CD14-positive monocyte (primary cell): ENCODE measurements at regions not wholly inside any gene's neighbourhood (a gene's known extent, or its start where the extent isn't known, plus 50 kb on each side); places are given as distances from the start of the nearest gene placed in this dataset.

Experiments
- DNase-seq, 3 donors: peaks; one replicate each; pipeline ENCODE4 v3.0.0-alpha.2; 2011 to 2022
- H2AFZ ChIP-seq: 2 replicates; pipeline ENCODE4 v1.6.0; 2012; ENCODE audit warnings: mild to moderate bottlenecking, low read depth, low read length, inconsistent platforms; ENCODE audit not compliant: insufficient read depth, poor library complexity, severe bottlenecking
- H3K27ac ChIP-seq, 2 donors: 1 replicate in 1 of 2; 2 replicates in 1 of 2; pipeline ENCODE4 v1.5.1; 2012 to 2013; ENCODE audit warnings: low read length in 2 of 2, control low read depth in 1 of 2, inconsistent platforms in 1 of 2, low read depth in 1 of 2, mild to moderate bottlenecking in 1 of 2
- H3K27me3 ChIP-seq, 2 donors: one replicate each; pipeline versions ENCODE4 v1.6.0 to v1.6.1; 2011 to 2013; ENCODE audit warnings: low read length in 2 of 2; ENCODE audit not compliant: control insufficient read depth in 2 of 2, insufficient read depth in 2 of 2
- H3K36me3 ChIP-seq, 2 donors: replicated peaks in 1 of 2; 1 replicate in 1 of 2; 2 replicates in 1 of 2; pipeline versions ENCODE4 v1.5.1 to v1.6.1; 2012 to 2013; ENCODE audit warnings: low read length in 2 of 2, control low read depth in 1 of 2, inconsistent platforms in 1 of 2, mild to moderate bottlenecking in 1 of 2; ENCODE audit not compliant: insufficient read depth in 2 of 2, control insufficient read depth in 1 of 2
- H3K4me1 ChIP-seq, 2 donors: 1 replicate in 1 of 2; 2 replicates in 1 of 2; pipeline versions ENCODE4 v1.5.1 to v1.6.1; 2012 to 2013; ENCODE audit warnings: low read length in 2 of 2, control low read depth in 1 of 2, inconsistent platforms in 1 of 2, mild to moderate bottlenecking in 1 of 2, moderate library complexity in 1 of 2; ENCODE audit not compliant: insufficient read depth in 2 of 2, control insufficient read depth in 1 of 2
- H3K4me2 ChIP-seq: replicated peaks from 2 replicates; pipeline ENCODE3; 2012; ENCODE audit warnings: low read length, moderate library complexity, mild to moderate bottlenecking; ENCODE audit not compliant: poor library complexity, severe bottlenecking; ENCODE audit errors: extremely low read depth
- H3K4me3 ChIP-seq, 3 experiments: fragments of 200-600 bp in 1 of 3; sonication (generic) in 1 of 3; replicated peaks in 1 of 3; 1 replicate in 2 of 3; 2 replicates in 1 of 3; pipeline ENCODE4 v1.5.1; 2011 to 2013; ENCODE audit warnings: low read length in 3 of 3, mild to moderate bottlenecking in 3 of 3, control low read depth in 2 of 3, low read depth in 2 of 3, inconsistent platforms in 1 of 3, moderate library complexity in 1 of 3
- H3K79me2 ChIP-seq: 2 replicates; pipeline ENCODE4 v1.6.0; 2012; ENCODE audit warnings: mild to moderate bottlenecking, control low read depth, inconsistent platforms, low read length, moderate library complexity; ENCODE audit not compliant: insufficient read depth
- H3K9ac ChIP-seq: 2 replicates; pipeline ENCODE4 v1.6.0; 2017; ENCODE audit warnings: low read length, mild to moderate bottlenecking; ENCODE audit not compliant: insufficient read depth, poor library complexity, severe bottlenecking
- H3K9me3 ChIP-seq, 2 donors: replicated peaks in 1 of 2; 1 replicate in 1 of 2; 2 replicates in 1 of 2; pipeline versions ENCODE4 v1.5.1 to v1.6.1; 2012 to 2013; ENCODE audit warnings: low read length in 2 of 2, control low read depth in 1 of 2; ENCODE audit not compliant: control insufficient read depth in 1 of 2, insufficient read depth in 1 of 2
- H4K20me1 ChIP-seq: 2 replicates; pipeline ENCODE4 v1.6.0; 2012; ENCODE audit warnings: mild to moderate bottlenecking, low read length, control low read depth, moderate library complexity; ENCODE audit not compliant: insufficient read depth
- H3K27ac Mint-ChIP-seq, 7 donors: one replicate each; pipeline ENCODE4 v1.8.0; 2020; ENCODE audit warnings: mild to moderate bottlenecking in 7 of 7, mixed read lengths in 7 of 7, moderate library complexity in 6 of 7, inconsistent platforms in 2 of 7
- H3K27me3 Mint-ChIP-seq, 3 donors: one replicate each; pipeline ENCODE4 v1.8.0; 2021 to 2022; ENCODE audit warnings: low read depth in 3 of 3, mild to moderate bottlenecking in 3 of 3, mixed read lengths in 3 of 3, moderate library complexity in 3 of 3, inconsistent platforms in 1 of 3
- H3K36me3 Mint-ChIP-seq, 2 donors: one replicate each; pipeline ENCODE4 v1.8.0; 2020; ENCODE audit warnings: mixed read lengths in 2 of 2, inconsistent platforms in 1 of 2, mild to moderate bottlenecking in 1 of 2
- H3K4me1 Mint-ChIP-seq: one replicate; pipeline ENCODE4 v1.8.0; 2020; ENCODE audit warnings: mild to moderate bottlenecking, mixed read lengths
- H3K4me3 Mint-ChIP-seq, 2 donors: one replicate each; pipeline ENCODE4 v1.8.0; 2020; ENCODE audit warnings: mild to moderate bottlenecking in 2 of 2, mixed read lengths in 2 of 2, moderate library complexity in 1 of 2
- H3K9me3 Mint-ChIP-seq, 7 donors: one replicate each; pipeline ENCODE4 v1.8.0; 2020 to 2022; ENCODE audit warnings: mixed read lengths in 7 of 7, mild to moderate bottlenecking in 6 of 7, moderate library complexity in 6 of 7, inconsistent platforms in 2 of 7
- CTCF ChIP-seq: fragments of 200-600 bp; IDR thresholded peaks from one replicate; pipeline ENCODE4 v1.8.0; 2022; ENCODE audit warnings: antibody characterized with exemption, mild to moderate bottlenecking
- WGBS: methylation state at CpG from one replicate; pipeline ENCODE4 v1.1.5; 2013; ENCODE audit warnings: missing lambda C conversion rate; ENCODE audit not compliant: insufficient coverage; 5-methylcytosine and 5-hydroxymethylcytosine counted together
- intact Hi-C, 2 donors: fragments of 100-400 bp; cut with micrococcal nuclease; formaldehyde crosslinking; loops; one replicate each; pipeline versions ENCODE4 v1.15.0 to v1.15.1; 2023

DNA sequence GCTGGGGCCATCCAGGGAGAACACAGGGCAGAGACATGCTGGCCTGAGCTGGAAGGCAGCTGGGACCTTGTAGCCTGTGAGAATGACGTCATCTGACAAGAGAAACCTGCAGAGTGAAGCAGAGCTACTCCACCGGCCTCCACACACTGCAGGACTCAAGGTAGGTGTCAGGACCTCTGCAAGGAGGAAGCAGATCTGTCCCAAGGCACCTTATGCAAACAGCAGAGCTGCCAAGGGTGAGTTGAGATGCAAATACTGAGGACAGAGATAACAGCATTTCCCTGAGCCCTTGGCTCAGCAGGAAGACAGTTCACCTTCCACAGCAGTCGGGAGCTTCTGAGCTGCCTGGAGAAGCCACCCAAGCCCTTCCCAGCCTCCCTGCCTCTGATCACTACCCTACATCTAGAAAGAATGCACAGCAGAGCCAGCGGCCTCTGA, 51.9 kb upstream of the IGSF9B start:
- TF ChIP-seq CTCF: no peak
- Mint-ChIP-seq H3K4me1 (no peaks in the 10 kb centered on the region), H3K36me3 (no peaks in the 10 kb centered on the region), H3K27me3 (peaks cover 8 to 11% (median 8%) of the 10 kb centered on the region in 3 donors), H3K4me3 (no peak overlapping the region), H3K9me3 (no peaks in the 10 kb centered on the region), H3K27ac (no peak overlapping the region)
- no peak for DNase-seq
- Histone ChIP-seq H3K4me1 (no peaks in the 10 kb centered on the region), H3K9ac (no peak overlapping the region), H3K9me3 (no peaks in the 10 kb centered on the region), H4K20me1 (no peaks in the 10 kb centered on the region), H3K27ac (no peak overlapping the region), H2AFZ (no peak overlapping the region), H3K4me2 (no peak overlapping the region), H3K36me3 (no peaks in the 10 kb centered on the region), H3K4me3 (no peak overlapping the region), H3K27me3 (no peaks in the 10 kb centered on the region), H3K79me2 (no peaks in the 10 kb centered on the region)
- 59% methylated on average over 2 of the region's 4 CpGs for WGBS
- intact Hi-C loops: no loop called here

DNA sequence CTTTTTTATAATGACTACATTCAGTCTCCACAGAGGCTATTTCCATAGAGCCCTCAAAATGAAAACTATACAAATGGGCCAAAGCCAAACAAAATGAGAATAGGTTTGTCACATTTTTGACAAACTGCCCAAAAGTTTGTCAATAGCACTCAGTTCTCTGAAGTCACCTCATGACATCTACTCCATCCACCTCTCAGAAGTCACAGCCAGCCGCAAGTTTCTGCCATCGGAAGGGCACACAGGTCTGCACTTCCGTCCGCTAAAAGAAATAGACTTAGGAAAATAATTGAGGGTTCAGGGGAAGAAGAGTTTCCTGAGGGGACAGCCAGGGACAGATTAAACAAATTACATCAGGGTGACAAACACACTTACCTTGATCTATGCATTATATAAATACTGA, 55.4 kb upstream of the JAM3 start:
- H3K4me1 Mint-ChIP-seq: no peaks in the 10 kb centered on the region
- Histone ChIP-seq H4K20me1 (no peaks in the 10 kb centered on the region), H3K4me2 (no peak overlapping the region), H3K9me3 (no peaks in the 10 kb centered on the region), H3K4me3 (no peak overlapping the region), H2AFZ (no peak overlapping the region), H3K79me2 (no peaks in the 10 kb centered on the region), H3K4me1 (no peaks in the 10 kb centered on the region), H3K9ac (no peak overlapping the region), H3K36me3 (no peaks in the 10 kb centered on the region), H3K27ac (no peak overlapping the region), H3K27me3 (no peaks in the 10 kb centered on the region)
- WGBS: no CpG with 5 or more reads among the region's 4 CpGs
- H3K27ac Mint-ChIP-seq: no peak overlapping the region
- intact Hi-C loops: no loop called here
- no peaks in the 10 kb centered on the region for H3K36me3 Mint-ChIP-seq
- no peak for TF ChIP-seq CTCF
- H3K27me3 Mint-ChIP-seq: peaks cover 14 to 23% (median 15%) of the 10 kb centered on the region in 3 donors
- DNase-seq: no peak
- no peak overlapping the region for H3K4me3 Mint-ChIP-seq
- no peaks in the 10 kb centered on the region for H3K9me3 Mint-ChIP-seq
